CD8-positive, alpha-beta memory T cell (primary cell): ENCODE measurements at regions not wholly inside any gene's neighbourhood (a gene's known extent, or its start where the extent isn't known, plus 50 kb on each side); places are given as distances from the start of the nearest gene placed in this dataset.

Experiments used
- CTCF ChIA-PET: fragments of 350-600 bp; sonication (Branson Sonifier 250); formaldehyde crosslinking; loops from one replicate; lab custom pipeline; 2021; ENCODE audit warnings: antibody characterized with exemption; lab: Charles Lee
- POLR2A ChIA-PET: fragments of 350-600 bp; sonication (Branson Sonifier 250); formaldehyde crosslinking; loops from one replicate; lab custom pipeline; 2021; ENCODE audit warnings: antibody characterized with exemption; lab: Charles Lee
- DNase-seq, 5 donors: peaks; one replicate each; pipeline versions ENCODE4 v3.0.0 to v3.0.0-alpha.2; 2020 to 2022; ENCODE audit warnings: mixed read lengths in 1 of 5
- H3K27ac ChIP-seq: one replicate; pipeline ENCODE4 v1.7.0; 2013; ENCODE audit warnings: low read depth, mild to moderate bottlenecking, low read length, moderate library complexity
- H3K27me3 ChIP-seq: 2 replicates; pipeline ENCODE4 v1.7.0; 2013; ENCODE audit warnings: low read length, mild to moderate bottlenecking; ENCODE audit not compliant: insufficient read depth, poor library complexity, severe bottlenecking
- H3K36me3 ChIP-seq: 2 replicates; pipeline ENCODE4 v1.7.0; 2013; ENCODE audit warnings: mild to moderate bottlenecking, low read length, moderate library complexity; ENCODE audit not compliant: insufficient read depth
- H3K4me1 ChIP-seq: 2 replicates; pipeline ENCODE4 v1.7.0; 2013; ENCODE audit warnings: mild to moderate bottlenecking, low read length, moderate library complexity; ENCODE audit not compliant: insufficient read depth
- H3K4me3 ChIP-seq: 2 replicates; pipeline ENCODE4 v1.7.0; 2013; ENCODE audit warnings: mild to moderate bottlenecking, low read length
- H3K9me3 ChIP-seq: 2 replicates; pipeline ENCODE4 v1.7.0; 2013; ENCODE audit warnings: mild to moderate bottlenecking, low read length
- H3K27ac Mint-ChIP-seq, 8 donors: one replicate each; pipeline ENCODE4 v1.8.0; 2020 to 2021; ENCODE audit warnings: mixed read lengths in 8 of 8, mild to moderate bottlenecking in 6 of 8, inconsistent platforms in 3 of 8, moderate library complexity in 3 of 8
- H3K27me3 Mint-ChIP-seq, 2 donors: one replicate each; pipeline ENCODE4 v1.8.0; 2020 to 2021; ENCODE audit warnings: mixed read lengths in 2 of 2, mild to moderate bottlenecking in 1 of 2, moderate library complexity in 1 of 2
- H3K36me3 Mint-ChIP-seq, 3 donors: one replicate each; pipeline ENCODE4 v1.8.0; 2020 to 2021; ENCODE audit warnings: mixed read lengths in 3 of 3, inconsistent platforms in 1 of 3, mild to moderate bottlenecking in 1 of 3
- H3K4me1 Mint-ChIP-seq, 3 donors: one replicate each; pipeline ENCODE4 v1.8.0; 2020 to 2021; ENCODE audit warnings: mixed read lengths in 3 of 3, inconsistent platforms in 1 of 3, mild to moderate bottlenecking in 1 of 3
- H3K4me3 Mint-ChIP-seq, 7 donors: one replicate each; pipeline ENCODE4 v1.8.0; 2020 to 2021; ENCODE audit warnings: mixed read lengths in 7 of 7, mild to moderate bottlenecking in 6 of 7, moderate library complexity in 4 of 7, inconsistent platforms in 2 of 7
- H3K9me3 Mint-ChIP-seq, 5 donors: one replicate each; pipeline ENCODE4 v1.8.0; 2020 to 2022; ENCODE audit warnings: mixed read lengths in 5 of 5, mild to moderate bottlenecking in 3 of 5, moderate library complexity in 2 of 5, inconsistent platforms in 1 of 5

DNA sequence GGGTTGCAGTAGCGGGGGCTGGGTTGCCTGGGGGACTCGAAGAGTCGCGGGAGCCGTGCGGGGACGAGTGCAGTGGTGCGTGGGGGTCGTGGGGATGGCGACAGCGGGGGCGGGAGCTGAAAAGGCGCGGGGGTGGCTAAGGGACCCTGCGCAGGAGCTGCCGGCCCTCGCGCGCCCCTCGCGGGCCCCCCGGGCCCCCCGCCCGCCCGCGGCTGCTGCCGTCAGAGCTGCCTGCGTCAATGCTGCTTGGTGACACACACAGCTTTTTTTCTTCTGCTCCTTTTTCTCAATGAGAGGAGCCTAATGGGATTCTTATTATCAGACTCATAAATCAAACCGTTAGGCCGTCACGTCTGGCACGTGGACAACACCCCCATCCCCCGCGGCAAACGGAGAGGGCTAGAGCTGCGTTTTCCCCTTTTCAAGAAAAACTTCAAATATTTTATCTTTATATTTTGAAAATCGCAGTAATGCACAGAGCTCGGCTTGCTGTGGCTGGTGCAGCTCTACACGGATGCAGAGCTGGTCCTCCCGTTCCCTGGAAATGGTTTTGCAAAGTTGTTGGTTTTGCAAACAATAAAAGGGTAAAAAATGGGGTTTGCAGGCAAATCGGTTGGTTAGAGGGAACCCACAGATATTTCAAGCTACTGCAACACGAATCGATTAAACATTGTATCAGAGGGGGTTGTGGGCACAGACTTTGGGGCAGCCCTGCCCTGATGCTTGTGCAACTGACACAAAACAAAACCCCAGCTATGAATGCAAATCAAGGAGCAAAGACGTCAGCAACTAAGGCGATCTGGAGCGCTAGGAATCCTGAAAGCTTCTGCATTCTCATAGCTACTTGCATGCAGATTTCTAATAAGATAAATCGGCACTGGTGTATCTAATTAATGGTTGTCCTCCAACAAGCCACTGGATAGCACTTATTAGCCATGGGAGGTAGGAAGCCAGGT lies 161.4 kb downstream of the TBXT start:
- Mint-ChIP-seq H3K27ac (no peak overlapping the region), H3K4me1 (peaks cover 0 to 2% (median 0%) of the 10 kb centered on the region in 3 donors), H3K36me3 (no peaks in the 10 kb centered on the region), H3K9me3 (peaks cover 0 to 10% (median 0%) of the 10 kb centered on the region in 5 donors), H3K4me3 (no peak overlapping the region), H3K27me3 (peaks cover 55 to 77% of the 10 kb centered on the region in 2 donors)
- POLR2A ChIA-PET: no interaction called here
- Histone ChIP-seq H3K27me3 (peaks cover 10% of the 10 kb centered on the region), H3K4me1 (no peaks in the 10 kb centered on the region), H3K27ac (no peak overlapping the region), H3K36me3 (no peaks in the 10 kb centered on the region), H3K9me3 (no peaks in the 10 kb centered on the region), H3K4me3 (no peak overlapping the region)
- CTCF ChIA-PET: no interaction called here
- no peak for DNase-seq

DNA sequence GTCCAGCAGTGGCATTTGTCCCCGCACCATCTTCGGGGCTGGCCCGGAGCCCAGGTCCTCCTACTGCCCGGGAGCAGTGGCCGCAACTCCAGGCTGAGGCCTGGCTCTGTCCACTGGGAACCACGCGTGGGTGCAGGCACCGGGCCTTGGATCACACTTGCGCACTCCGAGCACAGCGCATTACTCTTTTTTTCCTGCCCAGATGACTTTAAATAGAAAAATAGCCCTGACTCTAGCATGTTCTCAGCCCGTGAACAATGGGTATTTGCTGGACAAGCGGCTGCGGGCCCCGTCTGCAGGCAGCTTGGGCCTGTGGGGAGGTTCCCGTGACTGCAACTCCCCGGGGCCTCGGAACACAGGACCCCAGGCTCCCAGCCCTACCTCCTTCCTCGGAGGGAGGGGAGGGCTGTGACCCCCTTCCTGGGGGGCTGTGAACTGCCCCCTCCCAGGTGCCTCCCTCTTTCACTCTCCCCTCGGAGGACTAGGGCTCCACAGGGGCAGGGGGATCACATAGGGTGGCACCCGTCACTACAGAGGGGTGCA lies 162.2 kb downstream of the TBXT start:
- no peak for DNase-seq
- peaks cover 0 to 2% (median 0%) of the 10 kb centered on the region in 3 donors for H3K4me1 Mint-ChIP-seq
- H3K27ac ChIP-seq: no peak overlapping the region
- no peaks in the 10 kb centered on the region for H3K36me3 Mint-ChIP-seq
- no peaks in the 10 kb centered on the region for H3K9me3 ChIP-seq
- no peak overlapping the region for H3K4me3 ChIP-seq
- H3K4me3 Mint-ChIP-seq: no peak overlapping the region
- ChIA-PET POLR2A (no interaction called here), CTCF (no interaction called here)
- H3K27ac Mint-ChIP-seq: no peak overlapping the region
- H3K27me3 Mint-ChIP-seq: peaks cover 50 to 71% of the 10 kb centered on the region in 2 donors
- peaks cover 10% of the 10 kb centered on the region for H3K27me3 ChIP-seq
- peaks cover 0 to 10% (median 0%) of the 10 kb centered on the region in 5 donors for H3K9me3 Mint-ChIP-seq
- H3K36me3 ChIP-seq: no peaks in the 10 kb centered on the region
- no peaks in the 10 kb centered on the region for H3K4me1 ChIP-seq

DNA sequence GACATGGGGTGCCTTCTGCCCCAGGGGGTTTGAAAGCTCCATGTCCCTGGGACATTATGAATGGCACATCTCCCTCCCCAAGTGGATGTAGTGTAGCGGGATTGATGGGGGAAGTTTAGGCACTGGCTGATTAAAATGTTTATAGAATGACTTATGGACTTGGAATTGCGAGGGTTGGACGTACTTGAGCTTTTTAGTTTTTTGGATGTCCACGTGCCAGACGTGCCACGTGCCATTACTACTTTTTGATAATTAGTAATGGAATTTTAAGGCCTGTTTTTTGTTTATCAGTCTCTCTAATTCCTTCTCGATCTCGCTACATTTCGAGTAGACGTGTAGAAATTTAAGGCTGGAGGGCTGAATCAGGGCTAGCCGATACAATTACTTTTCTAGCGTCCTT lies 162.8 kb downstream of the TBXT start:
- no peaks in the 10 kb centered on the region for H3K9me3 ChIP-seq
- peaks cover 0 to 2% (median 0%) of the 10 kb centered on the region in 3 donors for H3K4me1 Mint-ChIP-seq
- H3K9me3 Mint-ChIP-seq: peaks cover 0 to 10% (median 0%) of the 10 kb centered on the region in 5 donors
- ChIA-PET CTCF (no interaction called here), POLR2A (no interaction called here)
- H3K27me3 ChIP-seq: peaks cover 10% of the 10 kb centered on the region
- no peak overlapping the region for H3K27ac Mint-ChIP-seq
- H3K4me1 ChIP-seq: no peaks in the 10 kb centered on the region
- H3K27me3 Mint-ChIP-seq: peaks cover 44 to 68% of the 10 kb centered on the region in 2 donors
- no peaks in the 10 kb centered on the region for H3K36me3 Mint-ChIP-seq
- no peak overlapping the region for H3K4me3 ChIP-seq
- H3K27ac ChIP-seq: no peak overlapping the region
- no peak overlapping the region for H3K4me3 Mint-ChIP-seq
- no peaks in the 10 kb centered on the region for H3K36me3 ChIP-seq
- DNase-seq: no peak

DNA sequence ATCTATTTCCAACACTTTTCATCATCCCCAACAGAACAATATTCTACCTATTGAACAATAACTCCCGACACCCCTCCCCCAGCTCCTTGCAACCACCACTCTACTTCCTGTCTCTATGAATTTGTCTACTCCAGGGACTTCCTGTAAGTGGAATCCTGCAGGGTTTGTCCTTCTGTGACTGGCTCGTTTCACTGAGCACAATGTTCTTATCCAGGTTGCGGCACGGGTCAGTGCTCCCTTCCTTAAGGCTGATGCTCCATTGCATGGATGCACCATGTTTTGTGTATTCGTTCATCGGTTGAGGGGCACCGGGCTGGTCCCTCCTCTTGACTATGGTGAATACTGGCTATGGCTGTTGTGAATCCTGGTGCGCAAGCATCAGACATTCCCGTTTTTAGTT lies 163.2 kb downstream of the TBXT start:
- no peak overlapping the region for H3K27ac Mint-ChIP-seq
- ChIA-PET POLR2A (no interaction called here), CTCF (no interaction called here)
- no peak overlapping the region for H3K4me3 ChIP-seq
- H3K36me3 Mint-ChIP-seq: no peaks in the 10 kb centered on the region
- no peaks in the 10 kb centered on the region for H3K36me3 ChIP-seq
- peaks cover 0 to 2% (median 0%) of the 10 kb centered on the region in 3 donors for H3K4me1 Mint-ChIP-seq
- H3K4me1 ChIP-seq: no peaks in the 10 kb centered on the region
- H3K4me3 Mint-ChIP-seq: no peak overlapping the region
- no peak overlapping the region for H3K27ac ChIP-seq
- H3K9me3 ChIP-seq: no peaks in the 10 kb centered on the region
- H3K9me3 Mint-ChIP-seq: peaks cover 0 to 10% (median 0%) of the 10 kb centered on the region in 5 donors
- DNase-seq: no peak
- peaks cover 10% of the 10 kb centered on the region for H3K27me3 ChIP-seq
- peaks cover 42 to 64% of the 10 kb centered on the region in 2 donors for H3K27me3 Mint-ChIP-seq

DNA sequence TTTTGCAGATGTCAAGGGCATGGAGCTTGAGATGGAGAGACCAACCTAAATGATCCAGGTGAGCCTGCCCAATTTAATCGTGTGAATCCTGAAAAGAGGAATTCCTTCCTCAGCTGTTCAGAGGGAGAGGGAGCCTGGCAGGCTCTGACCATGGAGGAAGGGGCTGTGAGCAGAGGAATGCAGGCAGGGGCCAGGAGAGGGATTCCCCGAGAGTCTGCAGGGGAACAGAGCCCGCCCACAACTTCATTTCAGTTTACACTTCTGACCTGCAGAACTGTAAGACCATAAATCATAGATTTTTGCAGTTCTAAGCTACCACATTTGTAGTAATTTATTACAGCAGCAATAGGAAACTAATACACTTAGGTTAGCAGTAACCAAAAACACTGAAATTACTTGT lies 164.1 kb downstream of the TBXT start:
- no peaks in the 10 kb centered on the region for H3K36me3 Mint-ChIP-seq
- no peak overlapping the region for H3K27ac ChIP-seq
- H3K4me1 ChIP-seq: no peaks in the 10 kb centered on the region
- no peak overlapping the region for H3K27ac Mint-ChIP-seq
- CTCF ChIA-PET: no interaction called here
- H3K4me3 Mint-ChIP-seq: no peak overlapping the region
- peaks cover 10% of the 10 kb centered on the region for H3K27me3 ChIP-seq
- POLR2A ChIA-PET: no interaction called here
- H3K27me3 Mint-ChIP-seq: peaks cover 38 to 61% of the 10 kb centered on the region in 2 donors
- peaks cover 0 to 2% (median 0%) of the 10 kb centered on the region in 3 donors for H3K4me1 Mint-ChIP-seq
- no peak overlapping the region for H3K4me3 ChIP-seq
- no peak for DNase-seq
- H3K9me3 Mint-ChIP-seq: peaks cover 0 to 7% (median 0%) of the 10 kb centered on the region in 5 donors
- H3K36me3 ChIP-seq: no peaks in the 10 kb centered on the region
- no peaks in the 10 kb centered on the region for H3K9me3 ChIP-seq

DNA sequence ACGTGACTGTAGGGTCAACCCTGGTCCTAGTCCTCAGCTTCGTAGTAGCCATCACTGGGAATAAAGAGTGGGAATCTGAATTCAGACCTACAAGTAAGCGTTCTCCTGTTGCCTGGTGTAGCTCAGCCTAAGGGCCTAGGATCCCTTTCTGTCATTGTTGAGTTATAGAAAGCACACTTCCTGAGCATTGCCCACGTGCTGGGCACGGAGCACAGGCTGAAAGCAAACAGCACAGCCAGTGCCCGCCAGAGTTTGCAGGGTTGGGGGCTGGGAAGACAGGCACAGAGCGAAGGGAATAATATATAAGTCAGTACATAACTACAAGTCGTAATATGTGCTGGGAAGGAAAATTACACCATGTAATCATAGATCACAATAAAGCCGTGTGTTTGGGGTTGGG lies 166.3 kb downstream of the TBXT start:
- Mint-ChIP-seq H3K4me3 (no peak overlapping the region), H3K9me3 (peaks cover 0 to 3% (median 0%) of the 10 kb centered on the region in 5 donors), H3K36me3 (no peaks in the 10 kb centered on the region), H3K4me1 (no peaks in the 10 kb centered on the region), H3K27me3 (peaks cover 25 to 42% of the 10 kb centered on the region in 2 donors), H3K27ac (no peak overlapping the region)
- POLR2A ChIA-PET: no interaction called here
- H3K4me3 ChIP-seq: no peak overlapping the region
- H3K27me3 ChIP-seq: no peaks in the 10 kb centered on the region
- no peak overlapping the region for H3K27ac ChIP-seq
- H3K36me3 ChIP-seq: no peaks in the 10 kb centered on the region
- no peaks in the 10 kb centered on the region for H3K9me3 ChIP-seq
- no peaks in the 10 kb centered on the region for H3K4me1 ChIP-seq
- no peak for DNase-seq
- CTCF ChIA-PET: no interaction called here

DNA sequence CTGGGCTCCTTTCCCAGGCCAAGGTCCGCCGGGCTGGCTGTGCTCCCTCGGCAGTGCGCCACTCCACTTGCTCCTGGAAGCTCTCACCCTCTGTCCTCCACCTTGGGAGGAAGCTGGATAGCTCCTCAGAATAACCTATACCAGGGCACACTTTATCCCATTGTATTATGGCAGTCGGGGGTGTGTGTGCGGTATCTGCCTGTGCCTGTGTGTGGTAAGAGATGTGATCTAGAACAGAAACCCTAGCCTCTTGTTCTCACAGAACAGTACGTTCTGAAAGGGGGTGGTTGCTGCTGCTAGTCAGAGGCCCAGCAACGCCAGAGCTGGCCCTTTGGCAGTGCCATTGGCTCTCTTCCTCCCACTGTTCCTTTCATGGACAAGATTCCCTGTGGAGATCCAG lies 168.4 kb downstream of the TBXT start:
- ChIA-PET CTCF (no interaction called here), POLR2A (no interaction called here)
- DNase-seq: no peak
- H3K27me3 Mint-ChIP-seq: peaks cover 17 to 27% of the 10 kb centered on the region in 2 donors
- Histone ChIP-seq H3K36me3 (no peaks in the 10 kb centered on the region), H3K4me3 (no peak overlapping the region), H3K9me3 (no peaks in the 10 kb centered on the region), H3K27me3 (no peaks in the 10 kb centered on the region), H3K27ac (no peak overlapping the region), H3K4me1 (no peaks in the 10 kb centered on the region)
- no peaks in the 10 kb centered on the region for H3K4me1 Mint-ChIP-seq
- H3K4me3 Mint-ChIP-seq: no peak overlapping the region
- H3K27ac Mint-ChIP-seq: no peak overlapping the region
- no peaks in the 10 kb centered on the region for H3K36me3 Mint-ChIP-seq
- H3K9me3 Mint-ChIP-seq: peaks cover 0 to 3% (median 0%) of the 10 kb centered on the region in 5 donors

DNA sequence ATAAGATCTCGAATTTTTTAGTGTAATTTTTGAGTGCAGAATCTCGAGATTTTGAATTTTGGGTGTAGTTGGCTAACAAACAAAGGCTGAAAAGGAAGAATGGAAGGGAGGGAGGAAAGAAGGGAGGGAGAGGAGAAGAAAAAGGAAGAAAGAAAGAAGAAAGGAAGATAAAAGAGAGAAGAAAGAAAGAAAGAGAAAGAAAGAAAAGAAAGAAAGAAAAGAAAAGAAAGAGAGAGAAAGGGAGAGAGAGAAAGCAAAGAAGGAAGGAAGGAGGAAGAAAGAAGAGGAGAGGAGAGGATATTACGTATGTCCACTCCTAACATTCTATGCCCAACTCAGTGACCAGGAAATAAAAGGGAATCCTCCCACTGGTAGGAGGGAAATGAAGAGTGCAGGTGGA lies 169.6 kb downstream of the TBXT start:
- Mint-ChIP-seq H3K9me3 (no peaks in the 10 kb centered on the region), H3K36me3 (no peaks in the 10 kb centered on the region), H3K4me1 (no peaks in the 10 kb centered on the region), H3K27ac (peak overlapping the region in 1 of 8 donors; percentile 55), H3K27me3 (peaks cover 14 to 16% of the 10 kb centered on the region in 2 donors), H3K4me3 (no peak overlapping the region)
- Histone ChIP-seq H3K4me1 (no peaks in the 10 kb centered on the region), H3K27ac (no peak overlapping the region), H3K36me3 (no peaks in the 10 kb centered on the region), H3K9me3 (no peaks in the 10 kb centered on the region), H3K27me3 (no peaks in the 10 kb centered on the region), H3K4me3 (no peak overlapping the region)
- DNase-seq: no peak
- CTCF ChIA-PET: no interaction called here
- POLR2A ChIA-PET: no interaction called here
